GM12878 (cell line): ENCODE measurements at regions not wholly inside any gene's neighbourhood (a gene's known extent, or its start where the extent isn't known, plus 50 kb on each side); places are given as distances from the start of the nearest gene placed in this dataset.

ENCODE experiments used
- ATAC-seq: fragments of 200-7000 bp; cut with Tn5 transposase; 3 replicates; pipeline ENCODE4 v1.9.1; 2020; ENCODE audit warnings: mild to moderate bottlenecking, moderate library complexity
- BruUV-seq: library from RNA; stranded (reverse); fragments of 400-500 nt; replicated peaks from 2 replicates; lab custom pipeline; 2021; lab: Mats Ljungman, UMichigan
- CTCF ChIA-PET: fragments of 300-600 bp; sonication (Branson Sonifier 250); formaldehyde crosslinking; extraction: SDS; loops from one replicate; lab custom pipeline; 2021; ENCODE audit warnings: inconsistent platforms; lab: Yijun Ruan, JAX
- POLR2A ChIA-PET: fragments of 350-600 bp; formaldehyde crosslinking; extraction: SDS; loops from one replicate; lab custom pipeline; 2021; ENCODE audit warnings: inconsistent platforms; lab: Charles Lee
- RAD21 ChIA-PET: fragments of 300-600 bp; sonication (Branson Sonifier 250); formaldehyde crosslinking; loops from one replicate; lab custom pipeline; 2023; ENCODE audit warnings: antibody characterized with exemption; ENCODE audit not compliant: unreplicated experiment; lab: Charles Lee
- SMC1A ChIA-PET: fragments of 300-600 bp; sonication (Branson Sonifier 250); formaldehyde crosslinking; loops from one replicate; lab custom pipeline; 2023; ENCODE audit not compliant: unreplicated experiment, uncharacterized antibody; lab: Charles Lee
- DNase-seq: peaks from one replicate; pipeline ENCODE4 v3.0.0-alpha.2; 2011; ENCODE audit warnings: low read depth, low spot score
- FAIRE-seq: peaks from 3 replicates; lab custom pipeline; 2011; peaks lifted over from hg19 to GRCh38; lab: Jason Lieb, UNC
- H2AFZ ChIP-seq: 2 replicates; pipeline ENCODE4 v1.6.0; 2011; ENCODE audit warnings: low read depth, low read length, control low read depth; ENCODE audit not compliant: control insufficient read depth
- H3K27ac ChIP-seq: 2 replicates; pipeline ENCODE4 v1.5.1; 2011; ENCODE audit warnings: control low read depth; ENCODE audit not compliant: control insufficient read depth, insufficient read depth
- H3K27me3 ChIP-seq, 2 experiments: replicated peaks in 1 of 2; 2 replicates each; pipeline versions ENCODE4 v1.6.0 to v1.6.1; 2011; ENCODE audit warnings: low read length in 1 of 2; ENCODE audit not compliant: control insufficient read depth in 2 of 2, insufficient read depth in 2 of 2
- H3K36me3 ChIP-seq, 2 experiments: 2 replicates each; pipeline ENCODE4 v1.5.1; 2011; ENCODE audit warnings: low read length in 1 of 2; ENCODE audit not compliant: control insufficient read depth in 2 of 2, insufficient read depth in 2 of 2
- H3K4me1 ChIP-seq: 2 replicates; pipeline ENCODE4 v1.6.1; 2011; ENCODE audit warnings: mild to moderate bottlenecking, low read length, moderate library complexity, mixed read lengths; ENCODE audit not compliant: control insufficient read depth, insufficient read depth
- H3K4me2 ChIP-seq: 2 replicates; pipeline ENCODE4 v1.6.0; 2011; ENCODE audit warnings: control low read depth; ENCODE audit not compliant: control insufficient read depth, insufficient read depth
- H3K4me3 ChIP-seq: fragments of 200-600 bp; sonication (generic); 2 replicates; pipeline ENCODE4 v1.5.1; 2016
- H3K79me2 ChIP-seq: 2 replicates; pipeline ENCODE4 v1.6.0; 2011; ENCODE audit warnings: low read length; ENCODE audit not compliant: control insufficient read depth, insufficient read depth
- H3K9ac ChIP-seq: 2 replicates; pipeline ENCODE4 v1.8.0; 2011; ENCODE audit warnings: low read length, control low read depth, mixed read lengths; ENCODE audit not compliant: control insufficient read depth, insufficient read depth
- H3K9me3 ChIP-seq: replicated peaks from 3 replicates; pipeline ENCODE4 v1.5.1; 2011; ENCODE audit warnings: mild to moderate bottlenecking, low read length; ENCODE audit not compliant: control insufficient read depth, insufficient read depth
- H4K20me1 ChIP-seq: 2 replicates; pipeline ENCODE4 v1.6.0; 2011; ENCODE audit not compliant: control insufficient read depth, insufficient read depth
- EP300 ChIP-seq, 2 experiments: fragments of 150-350 bp in 1 of 2; IDR thresholded peaks; 2 replicates each; pipeline ENCODE4 v1.6.1; 2011 to 2012; ENCODE audit warnings: low read depth in 2 of 2, low read length in 2 of 2, borderline replicate concordance in 1 of 2, improper control_type of control experiment in 1 of 2, inconsistent platforms in 1 of 2; ENCODE audit not compliant: control insufficient read depth in 1 of 2
- MEF2A ChIP-seq: IDR thresholded peaks from 2 replicates; pipeline ENCODE4 v1.6.1; 2011; ENCODE audit warnings: low read depth, mild to moderate bottlenecking, low read length, moderate library complexity; ENCODE audit not compliant: insufficient read depth
- MEF2B ChIP-seq: fragments of 450-650 bp; IDR thresholded peaks from 2 replicates; pipeline ENCODE4 v1.6.1; 2018; ENCODE audit warnings: mild to moderate bottlenecking, moderate library complexity; ENCODE audit not compliant: partially characterized antibody, poor library complexity, severe bottlenecking
- NFXL1 ChIP-seq: fragments of 450-650 bp; IDR thresholded peaks from 2 replicates; pipeline ENCODE4 v1.6.1; 2017; ENCODE audit warnings: antibody characterized with exemption, mild to moderate bottlenecking, borderline replicate concordance
- RUNX3 ChIP-seq: IDR thresholded peaks from 2 replicates; pipeline ENCODE4 v1.6.1; 2012; ENCODE audit warnings: low read length, inconsistent platforms
- SMAD1 ChIP-seq: fragments of 450-650 bp; IDR thresholded peaks from 2 replicates; pipeline ENCODE4 v1.6.1; 2018; ENCODE audit warnings: mild to moderate bottlenecking, low read depth; ENCODE audit not compliant: partially characterized antibody
- TAF1 ChIP-seq: IDR thresholded peaks from 2 replicates; pipeline ENCODE4 v1.6.1; 2011; ENCODE audit warnings: mild to moderate bottlenecking, low read depth, low read length, borderline replicate concordance
- WGBS: methylation state at CpG from one replicate; pipeline ENCODE4 v1.1.6; 2016; ENCODE audit warnings: low lambda C conversion rate; ENCODE audit not compliant: insufficient replicate concordance, insufficient coverage; ENCODE audit errors: missing lambda C conversion rate; 5-methylcytosine and 5-hydroxymethylcytosine counted together
- in situ Hi-C: fragments of 300-500 bp; cut with MboI; formaldehyde crosslinking; loops from 9 replicates; pipeline ENCODE4 v1.14.3; 2018; ENCODE audit warnings: mixed read lengths
- intact Hi-C: fragments of 100-400 bp; cut with micrococcal nuclease; formaldehyde crosslinking; loops from one replicate; pipeline ENCODE4 v1.14.2; 2022; ENCODE audit not compliant: unreplicated experiment
- TF ChIP-seq, protein P1 (sequence below): IDR thresholded peaks from 2 replicates; pipeline ENCODE4 v1.6.1; 2011; ENCODE audit warnings: low read depth, mild to moderate bottlenecking, low read length, moderate library complexity, borderline replicate concordance; ENCODE audit errors: extremely low read depth

DNA sequence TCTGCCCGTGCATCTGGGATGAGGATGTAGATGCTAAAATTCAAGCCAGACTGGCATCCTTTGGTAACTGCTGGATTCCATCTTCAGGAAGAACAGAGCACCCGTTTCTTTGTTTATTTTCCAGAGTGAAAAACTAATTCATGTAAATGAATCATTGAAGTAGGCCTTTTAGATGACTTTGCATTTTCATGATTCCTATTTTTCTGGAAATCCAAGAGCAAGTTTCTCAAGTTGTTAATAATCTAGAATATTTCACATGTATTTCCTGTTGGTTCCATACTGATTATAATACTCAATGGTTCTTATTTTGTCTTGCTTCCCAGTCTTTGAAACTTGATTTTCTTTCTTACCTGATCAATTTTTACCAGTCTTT, 328.4 kb downstream of the LPIN1 start:
- Histone ChIP-seq H3K27me3 (no peaks in the 10 kb centered on the region), H4K20me1 (no peaks in the 10 kb centered on the region), H3K79me2 (peaks cover 2% of the 10 kb centered on the region), H3K4me2 (no peak overlapping the region), H3K4me1 (peaks cover 30% of the 10 kb centered on the region), H3K36me3 (no peaks in the 10 kb centered on the region; a peak in 1 of 4 replicates), H2AFZ (no peak overlapping the region), H3K9ac (no peak overlapping the region), H3K27ac (no peak overlapping the region), H3K9me3 (no peaks in the 10 kb centered on the region; the same call in 2 of the 3 replicates), H3K4me3 (no peak overlapping the region)
- no peak for TF ChIP-seq SMAD1
- no peak for TF ChIP-seq EP300 (IDR thresholded peaks at IDR 0.05; ENCODE audit: borderline replicate concordance in 1 of 2, control insufficient read depth in 1 of 2, low read depth in 2 of 2, low read length in 2 of 2)
- TF ChIP-seq, protein P1, sequence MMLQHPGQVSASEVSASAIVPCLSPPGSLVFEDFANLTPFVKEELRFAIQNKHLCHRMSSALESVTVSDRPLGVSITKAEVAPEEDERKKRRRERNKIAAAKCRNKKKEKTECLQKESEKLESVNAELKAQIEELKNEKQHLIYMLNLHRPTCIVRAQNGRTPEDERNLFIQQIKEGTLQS: no peak
- no peak for TF ChIP-seq TAF1
- CTCF ChIA-PET: interaction anchor here (1.0 kb wide), 1 partner anchor 8 kb away, joined by 3 read pairs; no protein-coding TSS in a partner anchor
- no peak for ATAC-seq
- DNase-seq: no peak
- intact Hi-C loops (loop anchor here (2.0 to 5.0 kb wide), 4 partner anchors 42 to 213 kb away; no protein-coding TSS in a partner anchor), in situ Hi-C loops (no loop called here)
- 96% methylated on average over 2 of the region's 2 CpGs for WGBS
- POLR2A ChIA-PET: interaction anchor here (1.0 kb wide), 1 partner anchor 202 kb away, joined by 3 read pairs; no protein-coding TSS in a partner anchor
- FAIRE-seq: no peak
- RAD21 ChIA-PET: interaction anchor here (1.7 kb wide), 1 partner anchor 30 kb away, joined by 5 read pairs; no protein-coding TSS in a partner anchor
- SMC1A ChIA-PET: interaction anchor here (1.3 to 4.5 kb wide), 3 partner anchors 23 to 29 kb away, joined by 3 to 25 read pairs (median 3); no protein-coding TSS in a partner anchor
- BruUV-seq: no TSS peak

DNA sequence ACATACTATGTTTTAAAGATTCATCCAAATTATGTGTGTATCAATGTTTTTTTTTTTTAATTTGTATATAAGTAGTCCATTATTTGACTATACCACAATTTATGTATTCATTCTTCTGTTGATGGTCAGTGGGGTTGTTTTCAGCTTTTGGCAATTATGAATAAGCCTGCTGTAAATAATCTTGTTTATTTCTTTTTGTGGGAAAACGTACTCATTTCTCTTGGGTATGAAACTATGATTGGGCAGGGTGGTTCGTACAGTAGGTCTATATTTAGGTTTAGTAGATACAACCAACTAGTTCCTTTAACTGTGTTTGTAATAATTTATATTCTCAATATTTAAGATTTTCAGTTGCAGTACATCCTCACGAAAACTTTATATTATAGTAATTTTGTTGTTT, 329.2 kb downstream of the LPIN1 start:
- ATAC-seq (no peak), DNase-seq (no peak), FAIRE-seq (no peak)
- no peaks in the 10 kb centered on the region for H4K20me1 ChIP-seq
- 0 out of 2 replicates have a peak, but pooled peaks have one; percentile 57 for TF ChIP-seq MEF2A
- peak; percentile 18 for TF ChIP-seq MEF2B
- TF ChIP-seq RUNX3: 0 out of 2 replicates have a peak, but pooled peaks have one; percentile 11
- no peak for TF ChIP-seq NFXL1
- H3K27ac ChIP-seq: no peak overlapping the region
- no peak overlapping the region for H3K4me2 ChIP-seq
- intact Hi-C loops (loop anchor here (2.0 kb wide), 1 partner anchor 41 kb away; no protein-coding TSS in a partner anchor), in situ Hi-C loops (no loop called here)
- H3K79me2 ChIP-seq: peaks cover 2% of the 10 kb centered on the region
- CTCF ChIA-PET: no interaction called here
- no peak overlapping the region for H2AFZ ChIP-seq
- peaks cover 24% of the 10 kb centered on the region for H3K4me1 ChIP-seq
- SMC1A ChIA-PET: interaction anchor here (1.3 to 4.5 kb wide), 2 partner anchors 24 to 30 kb away, joined by 3 to 25 read pairs; no protein-coding TSS in a partner anchor
- WGBS: 45% methylated on average over 3 of the region's 3 CpGs
- H3K9me3 ChIP-seq: no peaks in the 10 kb centered on the region; the same call in 2 of the 3 replicates
- no peaks in the 10 kb centered on the region for H3K27me3 ChIP-seq
- H3K4me3 ChIP-seq: no peak overlapping the region
- POLR2A ChIA-PET: interaction anchor here (1.4 kb wide), 1 partner anchor 19 kb away, joined by 3 read pairs; no protein-coding TSS in a partner anchor
- RAD21 ChIA-PET: no interaction called here
- no peak overlapping the region for H3K9ac ChIP-seq
- no peaks in the 10 kb centered on the region; a peak in 1 of 4 replicates for H3K36me3 ChIP-seq
- BruUV-seq: no TSS peak
